HL-60 (cell line): ENCODE measurements at regions not wholly inside any gene's neighbourhood (a gene's known extent, or its start where the extent isn't known, plus 50 kb on each side); places are given as distances from the start of the nearest gene placed in this dataset.

ENCODE experiments used
- CTCF ChIP-seq: IDR thresholded peaks from one replicate; pipeline ENCODE4 v1.5.1; 2011; ENCODE audit warnings: low read length, control low read depth, inconsistent platforms; ENCODE audit not compliant: insufficient read depth
- POLR2AphosphoS5 ChIP-seq: IDR thresholded peaks from 2 replicates; pipeline ENCODE4 v1.6.1; 2012; ENCODE audit warnings: low read depth

DNA sequence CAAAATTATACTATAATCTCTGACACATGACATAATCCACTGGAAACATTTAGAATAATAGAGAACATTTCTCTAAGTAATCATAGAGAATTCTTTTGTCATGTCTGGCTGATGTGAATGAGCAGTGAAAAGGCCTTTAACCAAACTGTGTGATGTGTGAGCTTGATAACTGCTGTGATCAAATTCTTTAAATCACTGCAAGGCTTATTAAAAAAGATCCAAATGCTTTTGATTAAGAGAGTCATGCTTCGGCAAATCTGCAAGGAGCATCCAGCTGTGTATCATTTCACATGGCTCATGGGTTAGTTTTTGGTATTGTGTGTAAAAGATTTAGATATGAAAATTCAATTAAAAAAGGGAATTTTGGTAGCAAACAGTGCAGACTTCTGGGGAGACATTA lies 58.6 kb upstream of the TFPI start:
- no peak for TF ChIP-seq POLR2AphosphoS5
- TF ChIP-seq CTCF = no peak
